SK-N-SH (cell line): ENCODE measurements at regions not wholly inside any gene's neighbourhood (a gene's known extent, or its start where the extent isn't known, plus 50 kb on each side); places are given as distances from the start of the nearest gene placed in this dataset.

Experiments used
- CTCF ChIA-PET: fragments of 300-600, 350-600 bp; formaldehyde crosslinking; extraction: SDS; loops from one replicate; lab custom pipeline; 2021; lab: Yijun Ruan, JAX
- POLR2A ChIA-PET: fragments of 350-600 bp; sonication (Branson Sonifier 250); formaldehyde crosslinking; extraction: SDS; loops from one replicate; lab custom pipeline; 2020; ENCODE audit warnings: antibody characterized with exemption, inconsistent platforms; lab: Yijun Ruan, JAX
- DNase-seq: peaks from one replicate; pipeline ENCODE4 v3.0.0; 2012
- H2AFZ ChIP-seq: fragments of 200-600 bp; sonication (generic); 2 replicates; pipeline ENCODE4 v1.8.1; 2016; ENCODE audit warnings: antibody characterized with exemption, mild to moderate bottlenecking, low read depth
- H3F3A ChIP-seq: fragments of 200-600 bp; sonication (generic); replicated peaks from 2 replicates; pipeline ENCODE3; 2016; ENCODE audit warnings: antibody characterized with exemption, mild to moderate bottlenecking; ENCODE audit not compliant: insufficient read depth
- H3K27ac ChIP-seq, 2 experiments: fragments of 200-500 bp in 1 of 2; fragments of 200-600 bp in 1 of 2; sonication (Bioruptor generic) in 1 of 2; sonication (generic), shearing (Covaris generic) in 1 of 2; 2 replicates each; pipeline versions ENCODE4 v1.5.1 to v1.6.1; 2014 to 2016; ENCODE audit warnings: low read depth in 2 of 2, inconsistent platforms in 1 of 2, low read length in 1 of 2, mild to moderate bottlenecking in 1 of 2, mixed read lengths in 1 of 2
- H3K27me3 ChIP-seq: fragments of 200-600 bp; sonication (generic), shearing (Covaris generic); 2 replicates; pipeline ENCODE4 v1.6.1; 2016; ENCODE audit warnings: mixed run types; ENCODE audit not compliant: insufficient read depth
- H3K36me3 ChIP-seq, 2 experiments: fragments of 200-500 bp in 1 of 2; fragments of 200-600 bp in 1 of 2; sonication (Bioruptor generic) in 1 of 2; sonication (generic) in 1 of 2; replicated peaks in 1 of 2; 2 replicates each; pipeline versions ENCODE3 to v1.5.1; 2014 to 2016; ENCODE audit warnings: low read length in 1 of 2, mild to moderate bottlenecking in 1 of 2; ENCODE audit not compliant: insufficient read depth in 2 of 2, control insufficient read depth in 1 of 2
- H3K4me1 ChIP-seq, 2 experiments: fragments of 200-500 bp in 1 of 2; fragments of 200-600 bp in 1 of 2; sonication (Bioruptor generic) in 1 of 2; sonication (generic), shearing (Covaris generic) in 1 of 2; 2 replicates each; pipeline versions ENCODE4 v1.5.1 to v1.6.1; 2014 to 2016; ENCODE audit warnings: low read depth in 1 of 2, low read length in 1 of 2, mixed run types in 1 of 2; ENCODE audit not compliant: insufficient read depth in 2 of 2, control insufficient read depth in 1 of 2
- H3K4me2 ChIP-seq: fragments of 200-600 bp; sonication (generic), shearing (Covaris generic); 2 replicates; pipeline ENCODE4 v1.6.1; 2017; ENCODE audit warnings: mixed run types
- H3K4me3 ChIP-seq, 2 experiments: fragments of 200-500 bp in 1 of 2; fragments of 200-600 bp in 1 of 2; sonication (Bioruptor generic) in 1 of 2; sonication (generic), shearing (Covaris generic) in 1 of 2; 2 replicates each; pipeline versions ENCODE4 v1.5.1 to v1.8.1; 2014 to 2016; ENCODE audit warnings: low read depth in 2 of 2, inconsistent platforms in 1 of 2, low read length in 1 of 2, mild to moderate bottlenecking in 1 of 2, mixed read lengths in 1 of 2, moderate library complexity in 1 of 2
- H3K79me2 ChIP-seq: fragments of 200-600 bp; sonication (generic); 2 replicates; pipeline ENCODE4 v1.8.1; 2017; ENCODE audit warnings: mild to moderate bottlenecking; ENCODE audit not compliant: insufficient read depth
- H3K9ac ChIP-seq: fragments of 200-600 bp; sonication (generic); 2 replicates; pipeline ENCODE4 v1.6.1; 2017; ENCODE audit warnings: mixed run types
- H3K9me2 ChIP-seq: fragments of 200-600 bp; sonication (generic); 2 replicates; pipeline ENCODE4 v1.6.1; 2017; ENCODE audit warnings: mixed run types
- H3K9me3 ChIP-seq: fragments of 200-600 bp; sonication (generic); 2 replicates; pipeline ENCODE4 v1.6.1; 2017; ENCODE audit warnings: mixed run types, mild to moderate bottlenecking, moderate library complexity
- H4K20me1 ChIP-seq: fragments of 200-600 bp; sonication (generic); 2 replicates; pipeline ENCODE4 v1.6.1; 2017; ENCODE audit warnings: mild to moderate bottlenecking, mixed run types; ENCODE audit not compliant: insufficient read depth
- CHD2 ChIP-seq: fragments of 150-350 bp; IDR thresholded peaks from 2 replicates; pipeline ENCODE4 v1.6.1; 2018; ENCODE audit warnings: low read length; ENCODE audit not compliant: partially characterized antibody
- ELF1 ChIP-seq: IDR thresholded peaks from 2 replicates; pipeline ENCODE4 v1.4.0; 2012
- EP300 ChIP-seq, 2 experiments: IDR thresholded peaks; 2 replicates each; pipeline versions ENCODE4 v1.4.0 to v1.6.1; 2012; ENCODE audit warnings: borderline replicate concordance in 1 of 2, low read depth in 1 of 2, low read length in 1 of 2
- EZH2phosphoT487 ChIP-seq: fragments of 200-600 bp; sonication (generic); IDR thresholded peaks from 2 replicates; pipeline ENCODE4 v1.6.1; 2017; ENCODE audit warnings: low read depth, mixed run types, mild to moderate bottlenecking, antibody characterized with exemption, moderate library complexity, borderline replicate concordance
- FOSL2 ChIP-seq: IDR thresholded peaks from 2 replicates; pipeline ENCODE4 v1.4.0; 2012; ENCODE audit warnings: low read depth, mild to moderate bottlenecking, moderate library complexity, borderline replicate concordance
- GATA2 ChIP-seq: sonication (generic); formaldehyde crosslinking; IDR thresholded peaks from 2 replicates; pipeline ENCODE4 v1.5.0; 2020; ENCODE audit warnings: mild to moderate bottlenecking, missing genetic modification reagents
- JUND ChIP-seq: IDR thresholded peaks from 2 replicates; pipeline ENCODE4 v1.4.0; 2012
- MEF2A ChIP-seq: IDR thresholded peaks from 2 replicates; pipeline ENCODE4 v1.4.0; 2012; ENCODE audit warnings: low read depth, borderline replicate concordance
- RFX5 ChIP-seq: IDR thresholded peaks from 2 replicates; pipeline ENCODE4 v1.6.1; 2012; ENCODE audit warnings: mild to moderate bottlenecking, improper control_type of control experiment, low read length
- SIN3A ChIP-seq: IDR thresholded peaks from 2 replicates; pipeline ENCODE4 v1.6.1; 2012; ENCODE audit warnings: low read depth, mild to moderate bottlenecking, low read length, moderate library complexity, borderline replicate concordance
- TAF1 ChIP-seq: IDR thresholded peaks from 2 replicates; pipeline ENCODE4 v1.6.1; 2012; ENCODE audit warnings: low read depth, mild to moderate bottlenecking, low read length, moderate library complexity, borderline replicate concordance
- TCF12 ChIP-seq: IDR thresholded peaks from 2 replicates; pipeline ENCODE4 v1.4.0; 2012
- YY1 ChIP-seq: IDR thresholded peaks from 2 replicates; pipeline ENCODE4 v1.4.0; 2012; ENCODE audit warnings: low read depth, mild to moderate bottlenecking
- WGBS: methylation state at CpG from one replicate; pipeline ENCODE4 v1.1.6; 2017; ENCODE audit warnings: low lambda C conversion rate; 5-methylcytosine and 5-hydroxymethylcytosine counted together
- TF ChIP-seq, protein P1 (sequence below): fragments of 200-600 bp; sonication (generic); IDR thresholded peaks from 2 replicates; pipeline ENCODE4 v1.6.1; 2017; ENCODE audit warnings: antibody characterized with exemption, mild to moderate bottlenecking, moderate library complexity
- TF ChIP-seq, protein P2 (sequence below): IDR thresholded peaks from 2 replicates; pipeline ENCODE4; 2012
- TF ChIP-seq, protein P3 (sequence below): IDR thresholded peaks from 2 replicates; pipeline ENCODE4 v1.4.0; 2012; ENCODE audit warnings: low read depth, borderline replicate concordance

DNA sequence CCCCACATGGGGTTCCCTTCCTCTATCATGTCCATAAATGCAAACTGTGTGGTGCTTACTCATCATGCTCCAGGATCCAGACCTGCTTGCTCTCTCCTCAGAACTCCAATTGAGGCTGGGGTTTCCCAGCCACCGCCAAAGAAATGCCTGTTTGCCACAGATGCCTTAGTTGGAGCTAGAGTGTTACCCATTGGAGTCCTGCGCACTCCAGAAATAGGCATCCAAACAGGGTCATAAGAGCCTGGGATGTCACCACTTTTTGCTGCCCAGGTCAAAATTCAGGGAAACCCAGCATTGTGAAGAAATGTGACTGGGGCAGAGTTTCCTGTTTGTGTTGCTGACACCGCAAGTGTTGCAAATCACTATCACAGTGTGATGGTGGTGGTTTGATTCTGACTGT, 60.7 kb upstream of the SPDL1 start:
- CTCF ChIA-PET, result no interaction called here
- H4K20me1 ChIP-seq, result no peaks in the 10 kb centered on the region
- H3K4me2 ChIP-seq, result no peak overlapping the region
- H2AFZ ChIP-seq, result no peak overlapping the region
- H3K9me2 ChIP-seq, result no peaks in the 10 kb centered on the region
- no peak for TF ChIP-seq MEF2A
- TF ChIP-seq CHD2, result no peak
- TF ChIP-seq JUND, result no peak
- no peak for TF ChIP-seq YY1
- TF ChIP-seq TCF12, result no peak
- no peak for TF ChIP-seq EZH2phosphoT487
- TF ChIP-seq ELF1, result no peak
- TF ChIP-seq, protein P1, sequence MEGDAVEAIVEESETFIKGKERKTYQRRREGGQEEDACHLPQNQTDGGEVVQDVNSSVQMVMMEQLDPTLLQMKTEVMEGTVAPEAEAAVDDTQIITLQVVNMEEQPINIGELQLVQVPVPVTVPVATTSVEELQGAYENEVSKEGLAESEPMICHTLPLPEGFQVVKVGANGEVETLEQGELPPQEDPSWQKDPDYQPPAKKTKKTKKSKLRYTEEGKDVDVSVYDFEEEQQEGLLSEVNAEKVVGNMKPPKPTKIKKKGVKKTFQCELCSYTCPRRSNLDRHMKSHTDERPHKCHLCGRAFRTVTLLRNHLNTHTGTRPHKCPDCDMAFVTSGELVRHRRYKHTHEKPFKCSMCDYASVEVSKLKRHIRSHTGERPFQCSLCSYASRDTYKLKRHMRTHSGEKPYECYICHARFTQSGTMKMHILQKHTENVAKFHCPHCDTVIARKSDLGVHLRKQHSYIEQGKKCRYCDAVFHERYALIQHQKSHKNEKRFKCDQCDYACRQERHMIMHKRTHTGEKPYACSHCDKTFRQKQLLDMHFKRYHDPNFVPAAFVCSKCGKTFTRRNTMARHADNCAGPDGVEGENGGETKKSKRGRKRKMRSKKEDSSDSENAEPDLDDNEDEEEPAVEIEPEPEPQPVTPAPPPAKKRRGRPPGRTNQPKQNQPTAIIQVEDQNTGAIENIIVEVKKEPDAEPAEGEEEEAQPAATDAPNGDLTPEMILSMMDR, result no peak
- no peak for TF ChIP-seq GATA2 (CRISPR knock-in tag)
- no peak for TF ChIP-seq RFX5
- no peak for TF ChIP-seq FOSL2
- TF ChIP-seq TAF1, result no peak
- TF ChIP-seq, protein P2, sequence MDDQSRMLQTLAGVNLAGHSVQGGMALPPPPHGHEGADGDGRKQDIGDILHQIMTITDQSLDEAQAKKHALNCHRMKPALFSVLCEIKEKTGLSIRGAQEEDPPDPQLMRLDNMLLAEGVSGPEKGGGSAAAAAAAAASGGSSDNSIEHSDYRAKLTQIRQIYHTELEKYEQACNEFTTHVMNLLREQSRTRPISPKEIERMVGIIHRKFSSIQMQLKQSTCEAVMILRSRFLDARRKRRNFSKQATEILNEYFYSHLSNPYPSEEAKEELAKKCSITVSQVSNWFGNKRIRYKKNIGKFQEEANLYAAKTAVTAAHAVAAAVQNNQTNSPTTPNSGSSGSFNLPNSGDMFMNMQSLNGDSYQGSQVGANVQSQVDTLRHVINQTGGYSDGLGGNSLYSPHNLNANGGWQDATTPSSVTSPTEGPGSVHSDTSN, result no peak
- TF ChIP-seq, protein P3, sequence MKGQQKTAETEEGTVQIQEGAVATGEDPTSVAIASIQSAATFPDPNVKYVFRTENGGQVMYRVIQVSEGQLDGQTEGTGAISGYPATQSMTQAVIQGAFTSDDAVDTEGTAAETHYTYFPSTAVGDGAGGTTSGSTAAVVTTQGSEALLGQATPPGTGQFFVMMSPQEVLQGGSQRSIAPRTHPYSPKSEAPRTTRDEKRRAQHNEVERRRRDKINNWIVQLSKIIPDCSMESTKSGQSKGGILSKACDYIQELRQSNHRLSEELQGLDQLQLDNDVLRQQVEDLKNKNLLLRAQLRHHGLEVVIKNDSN, result no peak
- TF ChIP-seq, all 33 proteins: peak for 0
- H3F3A ChIP-seq, result no peaks in the 10 kb centered on the region
- WGBS, result 71% methylated on average over 2 of the region's 3 CpGs
- DNase-seq, result no peak
- POLR2A ChIA-PET, result no interaction called here
- H3K79me2 ChIP-seq, result no peaks in the 10 kb centered on the region
- H3K36me3 ChIP-seq, result no peaks in the 10 kb centered on the region
- H3K27me3 ChIP-seq, result no peaks in the 10 kb centered on the region
- H3K27ac ChIP-seq, result no peak overlapping the region
- no peak overlapping the region for H3K4me3 ChIP-seq
- peaks cover 5% of the 10 kb centered on the region; the same call in 1 of the 2 replicates for H3K9me3 ChIP-seq
- H3K9ac ChIP-seq, result no peak overlapping the region
- no peaks in the 10 kb centered on the region; a peak in 1 of 4 replicates for H3K4me1 ChIP-seq

DNA sequence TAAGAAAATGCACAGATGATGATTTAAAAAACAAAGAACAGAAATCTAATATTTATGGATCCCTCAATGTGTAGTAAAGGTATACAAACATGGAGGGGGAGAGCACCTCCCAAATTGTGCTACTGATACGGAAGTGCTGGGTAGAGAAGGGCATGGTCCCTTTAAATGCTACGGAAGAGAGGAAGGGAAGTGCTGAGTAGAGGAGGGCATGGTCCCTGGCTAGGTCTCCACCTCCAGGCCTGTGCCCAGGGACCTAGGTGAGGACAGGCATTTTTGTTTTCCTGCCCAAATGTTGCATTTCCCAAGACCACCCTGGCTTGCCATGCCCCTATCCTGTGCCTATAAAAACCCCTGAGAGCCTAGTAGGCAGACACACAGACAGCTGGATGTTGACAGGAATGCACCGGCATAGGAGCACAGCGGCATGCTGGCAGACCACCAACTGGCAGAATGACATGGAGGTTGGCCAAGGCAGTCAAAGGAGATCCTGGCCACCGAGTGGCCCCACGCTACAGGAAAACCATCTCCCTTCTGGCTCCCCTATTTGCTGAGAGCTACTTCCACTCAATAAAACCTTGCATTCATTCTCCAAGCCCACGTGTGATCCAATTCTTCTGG, 62.1 kb upstream of the SPDL1 start:
- no peak for DNase-seq
- no peaks in the 10 kb centered on the region for H3K79me2 ChIP-seq
- no peaks in the 10 kb centered on the region for H4K20me1 ChIP-seq
- no peaks in the 10 kb centered on the region for H3F3A ChIP-seq
- ChIA-PET POLR2A (no interaction called here), CTCF (no interaction called here)
- H3K27ac ChIP-seq, result no peak overlapping the region
- H3K9ac ChIP-seq, result no peak overlapping the region
- no peaks in the 10 kb centered on the region; a peak in 1 of 4 replicates for H3K4me1 ChIP-seq
- peaks cover 6% of the 10 kb centered on the region; the same call in 1 of the 2 replicates for H3K9me3 ChIP-seq
- no peaks in the 10 kb centered on the region for H3K36me3 ChIP-seq
- H3K4me2 ChIP-seq, result no peak overlapping the region
- H3K4me3 ChIP-seq, result no peak overlapping the region
- no peaks in the 10 kb centered on the region for H3K9me2 ChIP-seq
- H3K27me3 ChIP-seq, result no peaks in the 10 kb centered on the region
- H2AFZ ChIP-seq, result no peak overlapping the region
- no peak for TF ChIP-seq EP300 (IDR thresholded peaks at IDR 0.05; ENCODE audit: borderline replicate concordance in 1 of 2, low read depth in 1 of 2, low read length in 1 of 2)
- no peak for TF ChIP-seq EZH2phosphoT487
- no peak for TF ChIP-seq SIN3A
- TF ChIP-seq YY1, result no peak
- TF ChIP-seq, all 33 proteins: peak for 0
- WGBS, result 70% methylated on average over 7 of the region's 7 CpGs
